Liver (tissue), 8 donors: ENCODE measurements at regions not wholly inside any gene's neighbourhood (a gene's known extent, or its start where the extent isn't known, plus 50 kb on each side); places are given as distances from the start of the nearest gene placed in this dataset.

Experiments
- DNase-seq: peaks from one replicate; pipeline ENCODE4 v3.0.0-alpha.2; 2017; ENCODE audit warnings: low spot score
- H3K27ac ChIP-seq, 2 donors: one replicate each; pipeline ENCODE4 v1.7.0; 2013; ENCODE audit warnings: inconsistent platforms in 2 of 2, low read length in 2 of 2, control low read depth in 1 of 2, low read depth in 1 of 2, mild to moderate bottlenecking in 1 of 2
- H3K27me3 ChIP-seq, 4 donors: one replicate each; pipeline versions ENCODE4 v1.6.1 to v1.7.0; 2013; ENCODE audit warnings: low read length in 3 of 4, inconsistent platforms in 1 of 4, mild to moderate bottlenecking in 1 of 4, moderate library complexity in 1 of 4; ENCODE audit not compliant: control insufficient read depth in 4 of 4, insufficient read depth in 4 of 4
- H3K36me3 ChIP-seq, 4 donors: one replicate each; pipeline versions ENCODE4 v1.6.1 to v1.7.0; 2013; ENCODE audit warnings: low read length in 3 of 4, mild to moderate bottlenecking in 3 of 4, low read depth in 1 of 4, moderate library complexity in 1 of 4; ENCODE audit not compliant: control insufficient read depth in 4 of 4, insufficient read depth in 3 of 4
- H3K4me1 ChIP-seq, 4 donors: one replicate each; pipeline versions ENCODE4 v1.6.1 to v1.7.0; 2013; ENCODE audit warnings: low read length in 3 of 4, mild to moderate bottlenecking in 3 of 4, moderate library complexity in 1 of 4; ENCODE audit not compliant: control insufficient read depth in 4 of 4, insufficient read depth in 4 of 4
- H3K4me3 ChIP-seq, 3 donors: one replicate each; pipeline versions ENCODE4 v1.6.1 to v1.7.0; 2013; ENCODE audit warnings: low read length in 3 of 3, control low read depth in 1 of 3, low read depth in 1 of 3, mild to moderate bottlenecking in 1 of 3
- H3K9ac ChIP-seq, 2 donors: one replicate each; pipeline ENCODE4 v1.7.0; 2013; ENCODE audit warnings: low read length in 2 of 2, mild to moderate bottlenecking in 2 of 2, moderate library complexity in 2 of 2, control low read depth in 1 of 2, low read depth in 1 of 2
- H3K9me3 ChIP-seq, 4 donors: one replicate each; pipeline versions ENCODE4 v1.6.1 to v1.7.0; 2013; ENCODE audit warnings: low read length in 3 of 4; ENCODE audit not compliant: control insufficient read depth in 4 of 4
- EGR1 ChIP-seq, 2 donors: IDR thresholded peaks; 2 replicates each; pipeline ENCODE4 v1.6.1; 2016 to 2018; ENCODE audit warnings: antibody characterized with exemption in 2 of 2, low read depth in 2 of 2
- FOXA1 ChIP-seq: IDR thresholded peaks from 2 replicates; pipeline ENCODE4 v1.6.1; 2016; ENCODE audit warnings: antibody characterized with exemption
- FOXA2 ChIP-seq: IDR thresholded peaks from 2 replicates; pipeline ENCODE4 v1.6.1; 2016; ENCODE audit warnings: antibody characterized with exemption
- GABPA ChIP-seq, 2 donors: IDR thresholded peaks in 1 of 2; conservative IDR thresholded peaks in 1 of 2; 2 replicates each; pipeline ENCODE4 v1.6.1; 2016; ENCODE audit warnings: antibody characterized with exemption in 2 of 2, mild to moderate bottlenecking in 1 of 2, moderate library complexity in 1 of 2
- HNF4A ChIP-seq, 2 donors: conservative IDR thresholded peaks; 2 replicates each; pipeline ENCODE4 v1.6.1; 2016; ENCODE audit warnings: antibody characterized with exemption in 2 of 2, mild to moderate bottlenecking in 2 of 2
- HNF4G ChIP-seq: IDR thresholded peaks from 2 replicates; pipeline ENCODE4 v1.6.1; 2016; ENCODE audit warnings: antibody characterized with exemption
- JUND ChIP-seq, 2 donors: IDR thresholded peaks; 2 replicates each; pipeline ENCODE4 v1.6.1; 2016; ENCODE audit warnings: antibody characterized with exemption in 2 of 2
- NR2F2 ChIP-seq: IDR thresholded peaks from 2 replicates; pipeline ENCODE4 v1.6.1; 2016; ENCODE audit warnings: antibody characterized with exemption
- RAD21 ChIP-seq, 2 donors: IDR thresholded peaks; 2 replicates each; pipeline ENCODE4 v1.6.1; 2016; ENCODE audit warnings: antibody characterized with exemption in 2 of 2, mild to moderate bottlenecking in 2 of 2
- RXRA ChIP-seq, 2 donors: IDR thresholded peaks; 2 replicates each; pipeline ENCODE4 v1.6.1; 2017 to 2018; ENCODE audit warnings: antibody characterized with exemption in 2 of 2, mild to moderate bottlenecking in 1 of 2
- SP1 ChIP-seq: IDR thresholded peaks from 2 replicates; pipeline ENCODE4 v1.6.1; 2018; ENCODE audit warnings: antibody characterized with exemption, mild to moderate bottlenecking
- TAF1 ChIP-seq: conservative IDR thresholded peaks from 2 replicates; pipeline ENCODE4 v1.6.1; 2016; ENCODE audit warnings: antibody characterized with exemption, mild to moderate bottlenecking
- YY1 ChIP-seq: IDR thresholded peaks from 2 replicates; pipeline ENCODE4 v1.6.1; 2016; ENCODE audit warnings: antibody characterized with exemption, mild to moderate bottlenecking
- WGBS: extraction: QIAGEN DNeasy Blood & Tissue Kit; methylation state at CpG from one replicate; pipeline ENCODE4 v1.1.7; 2013; 5-methylcytosine and 5-hydroxymethylcytosine counted together
- TF ChIP-seq, protein P1 (sequence below): IDR thresholded peaks from 2 replicates; pipeline ENCODE4 v1.6.1; 2016; ENCODE audit warnings: antibody characterized with exemption
- TF ChIP-seq, protein P2 (sequence below): IDR thresholded peaks from 2 replicates; pipeline ENCODE4 v1.6.1; 2016; ENCODE audit warnings: antibody characterized with exemption
- TF ChIP-seq, protein P3 (sequence below): IDR thresholded peaks from 2 replicates; pipeline ENCODE4 v1.6.1; 2016; ENCODE audit warnings: antibody characterized with exemption, mild to moderate bottlenecking
- TF ChIP-seq, protein P4 (sequence below): IDR thresholded peaks from 2 replicates; pipeline ENCODE4 v1.6.1; 2016; ENCODE audit warnings: antibody characterized with exemption
- TF ChIP-seq, protein P5 (sequence below): fragments of 150-350 bp; IDR thresholded peaks from 2 replicates; pipeline ENCODE4 v1.5.1; 2017; ENCODE audit warnings: improper control_type of control experiment, low read depth, low read length; ENCODE audit not compliant: missing input control
- donor health status: healthy.
- donor health status: healthy.
- donor health status: healthy.
- donor health status: healthy.
- donor health status: healthy.

DNA sequence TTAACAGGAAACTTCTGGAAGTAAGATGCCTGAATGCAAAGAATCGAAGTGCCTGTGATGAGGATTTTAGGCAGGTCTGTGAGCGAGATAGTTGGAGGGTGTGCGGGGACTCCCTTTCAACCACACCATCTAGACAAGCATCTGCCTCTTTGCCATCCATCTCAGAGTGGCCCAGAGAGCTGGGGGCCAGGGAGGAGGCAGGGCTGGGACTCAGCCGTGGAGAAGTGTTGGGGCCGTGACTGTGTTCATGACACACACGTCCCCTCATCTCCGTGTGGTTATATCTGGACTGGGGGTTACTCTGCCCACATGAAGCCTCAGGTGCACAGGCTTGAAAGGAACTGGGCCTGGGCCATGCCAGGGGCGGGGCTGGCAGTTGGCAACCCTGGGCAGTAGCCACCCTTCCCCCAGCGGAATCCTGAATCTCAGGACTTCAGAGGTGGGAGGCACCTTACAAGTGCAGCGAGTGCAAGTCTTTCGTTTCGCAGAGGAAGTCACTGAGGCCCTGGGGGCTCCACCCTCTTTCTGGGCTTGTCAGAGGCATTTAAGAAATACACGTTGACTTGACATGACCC is 112.5 kb downstream of the SLC4A3 start:
- TF ChIP-seq RXRA (IDR thresholded peaks at IDR 0.05) = no peak
- TF ChIP-seq SP1 = no peak
- TF ChIP-seq, protein P1, sequence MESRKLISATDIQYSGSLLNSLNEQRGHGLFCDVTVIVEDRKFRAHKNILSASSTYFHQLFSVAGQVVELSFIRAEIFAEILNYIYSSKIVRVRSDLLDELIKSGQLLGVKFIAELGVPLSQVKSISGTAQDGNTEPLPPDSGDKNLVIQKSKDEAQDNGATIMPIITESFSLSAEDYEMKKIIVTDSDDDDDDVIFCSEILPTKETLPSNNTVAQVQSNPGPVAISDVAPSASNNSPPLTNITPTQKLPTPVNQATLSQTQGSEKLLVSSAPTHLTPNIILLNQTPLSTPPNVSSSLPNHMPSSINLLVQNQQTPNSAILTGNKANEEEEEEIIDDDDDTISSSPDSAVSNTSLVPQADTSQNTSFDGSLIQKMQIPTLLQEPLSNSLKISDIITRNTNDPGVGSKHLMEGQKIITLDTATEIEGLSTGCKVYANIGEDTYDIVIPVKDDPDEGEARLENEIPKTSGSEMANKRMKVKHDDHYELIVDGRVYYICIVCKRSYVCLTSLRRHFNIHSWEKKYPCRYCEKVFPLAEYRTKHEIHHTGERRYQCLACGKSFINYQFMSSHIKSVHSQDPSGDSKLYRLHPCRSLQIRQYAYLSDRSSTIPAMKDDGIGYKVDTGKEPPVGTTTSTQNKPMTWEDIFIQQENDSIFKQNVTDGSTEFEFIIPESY = no peak
- no peak for TF ChIP-seq YY1
- no peak for TF ChIP-seq TAF1
- TF ChIP-seq, protein P2, sequence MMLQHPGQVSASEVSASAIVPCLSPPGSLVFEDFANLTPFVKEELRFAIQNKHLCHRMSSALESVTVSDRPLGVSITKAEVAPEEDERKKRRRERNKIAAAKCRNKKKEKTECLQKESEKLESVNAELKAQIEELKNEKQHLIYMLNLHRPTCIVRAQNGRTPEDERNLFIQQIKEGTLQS = no peak
- no peak for TF ChIP-seq FOXA2
- TF ChIP-seq NR2F2 = no peak
- no peak for TF ChIP-seq RAD21 (IDR thresholded peaks at IDR 0.05)
- TF ChIP-seq JUND (IDR thresholded peaks at IDR 0.05) = no peak
- no peak for TF ChIP-seq FOXA1
- TF ChIP-seq, protein P3, sequence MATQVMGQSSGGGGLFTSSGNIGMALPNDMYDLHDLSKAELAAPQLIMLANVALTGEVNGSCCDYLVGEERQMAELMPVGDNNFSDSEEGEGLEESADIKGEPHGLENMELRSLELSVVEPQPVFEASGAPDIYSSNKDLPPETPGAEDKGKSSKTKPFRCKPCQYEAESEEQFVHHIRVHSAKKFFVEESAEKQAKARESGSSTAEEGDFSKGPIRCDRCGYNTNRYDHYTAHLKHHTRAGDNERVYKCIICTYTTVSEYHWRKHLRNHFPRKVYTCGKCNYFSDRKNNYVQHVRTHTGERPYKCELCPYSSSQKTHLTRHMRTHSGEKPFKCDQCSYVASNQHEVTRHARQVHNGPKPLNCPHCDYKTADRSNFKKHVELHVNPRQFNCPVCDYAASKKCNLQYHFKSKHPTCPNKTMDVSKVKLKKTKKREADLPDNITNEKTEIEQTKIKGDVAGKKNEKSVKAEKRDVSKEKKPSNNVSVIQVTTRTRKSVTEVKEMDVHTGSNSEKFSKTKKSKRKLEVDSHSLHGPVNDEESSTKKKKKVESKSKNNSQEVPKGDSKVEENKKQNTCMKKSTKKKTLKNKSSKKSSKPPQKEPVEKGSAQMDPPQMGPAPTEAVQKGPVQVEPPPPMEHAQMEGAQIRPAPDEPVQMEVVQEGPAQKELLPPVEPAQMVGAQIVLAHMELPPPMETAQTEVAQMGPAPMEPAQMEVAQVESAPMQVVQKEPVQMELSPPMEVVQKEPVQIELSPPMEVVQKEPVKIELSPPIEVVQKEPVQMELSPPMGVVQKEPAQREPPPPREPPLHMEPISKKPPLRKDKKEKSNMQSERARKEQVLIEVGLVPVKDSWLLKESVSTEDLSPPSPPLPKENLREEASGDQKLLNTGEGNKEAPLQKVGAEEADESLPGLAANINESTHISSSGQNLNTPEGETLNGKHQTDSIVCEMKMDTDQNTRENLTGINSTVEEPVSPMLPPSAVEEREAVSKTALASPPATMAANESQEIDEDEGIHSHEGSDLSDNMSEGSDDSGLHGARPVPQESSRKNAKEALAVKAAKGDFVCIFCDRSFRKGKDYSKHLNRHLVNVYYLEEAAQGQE = no peak
- TF ChIP-seq, protein P4, sequence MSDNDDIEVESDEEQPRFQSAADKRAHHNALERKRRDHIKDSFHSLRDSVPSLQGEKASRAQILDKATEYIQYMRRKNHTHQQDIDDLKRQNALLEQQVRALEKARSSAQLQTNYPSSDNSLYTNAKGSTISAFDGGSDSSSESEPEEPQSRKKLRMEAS = no peak
- no peak for TF ChIP-seq GABPA (IDR thresholded peaks at IDR 0.05 in 1 of 2, conservative IDR thresholded peaks at IDR 0.05 in 1 of 2)
- no peak for TF ChIP-seq EGR1 (IDR thresholded peaks at IDR 0.05; ENCODE audit: low read depth in 2 of 2)
- TF ChIP-seq HNF4A (conservative IDR thresholded peaks at IDR 0.05) = no peak
- TF ChIP-seq HNF4G = no peak
- TF ChIP-seq, protein P5, sequence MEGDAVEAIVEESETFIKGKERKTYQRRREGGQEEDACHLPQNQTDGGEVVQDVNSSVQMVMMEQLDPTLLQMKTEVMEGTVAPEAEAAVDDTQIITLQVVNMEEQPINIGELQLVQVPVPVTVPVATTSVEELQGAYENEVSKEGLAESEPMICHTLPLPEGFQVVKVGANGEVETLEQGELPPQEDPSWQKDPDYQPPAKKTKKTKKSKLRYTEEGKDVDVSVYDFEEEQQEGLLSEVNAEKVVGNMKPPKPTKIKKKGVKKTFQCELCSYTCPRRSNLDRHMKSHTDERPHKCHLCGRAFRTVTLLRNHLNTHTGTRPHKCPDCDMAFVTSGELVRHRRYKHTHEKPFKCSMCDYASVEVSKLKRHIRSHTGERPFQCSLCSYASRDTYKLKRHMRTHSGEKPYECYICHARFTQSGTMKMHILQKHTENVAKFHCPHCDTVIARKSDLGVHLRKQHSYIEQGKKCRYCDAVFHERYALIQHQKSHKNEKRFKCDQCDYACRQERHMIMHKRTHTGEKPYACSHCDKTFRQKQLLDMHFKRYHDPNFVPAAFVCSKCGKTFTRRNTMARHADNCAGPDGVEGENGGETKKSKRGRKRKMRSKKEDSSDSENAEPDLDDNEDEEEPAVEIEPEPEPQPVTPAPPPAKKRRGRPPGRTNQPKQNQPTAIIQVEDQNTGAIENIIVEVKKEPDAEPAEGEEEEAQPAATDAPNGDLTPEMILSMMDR = no peak
- H3K9ac ChIP-seq = no peak overlapping the region
- no peaks in the 10 kb centered on the region for H3K9me3 ChIP-seq
- 82% methylated on average over 13 of the region's 13 CpGs for WGBS
- peaks cover 0 to 5% (median 0%) of the 10 kb centered on the region in 4 donors for H3K27me3 ChIP-seq
- no peaks in the 10 kb centered on the region for H3K36me3 ChIP-seq
- no peak for DNase-seq
- no peaks in the 10 kb centered on the region for H3K4me1 ChIP-seq
- no peak overlapping the region for H3K4me3 ChIP-seq
- no peak overlapping the region for H3K27ac ChIP-seq
